NCI-H1105 (cell line): ENCODE measurements at regions not wholly inside any gene's neighbourhood (a gene's known extent, or its start where the extent isn't known, plus 50 kb on each side); places are given as distances from the start of the nearest gene placed in this dataset.
"Not testable (repeated sequence)": the region's sequence is repeated elsewhere in the genome, so short reads cannot be mapped to it uniquely, and the experiment has no call there.

Experiments
- DNase-seq: peaks from one replicate; lab custom pipeline; 2025; lab: John Stamatoyannopoulos, UW

DNA sequence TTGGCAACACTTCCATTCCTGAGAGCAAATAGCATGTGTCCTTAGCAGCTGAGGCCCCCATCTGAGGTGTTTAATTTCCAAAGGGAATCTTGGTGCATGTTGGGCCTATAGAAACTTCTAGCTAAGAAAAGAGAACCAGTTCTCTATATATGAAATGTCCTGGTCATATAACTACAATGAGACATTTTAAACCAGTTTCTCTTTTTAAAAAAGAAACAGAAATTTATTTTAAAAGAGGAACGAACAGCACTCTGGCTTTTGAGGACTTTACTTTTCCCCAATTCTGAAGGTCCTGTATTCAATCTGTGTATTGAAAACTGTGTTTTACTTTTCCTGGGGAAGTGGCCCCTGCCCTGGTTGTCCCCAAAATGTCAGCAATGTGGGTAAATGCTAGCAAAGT lies 94.0 kb upstream of the FOXN2 start:
- no peak for DNase-seq

- DNase-seq: no peak
Measured at GRCh38 chr2:48221846-48222516, 92.5 kb upstream of the FOXN2 start.

GRCh38 chr2:48227617-48228344 lies 86.7 kb upstream of the FOXN2 start:
- DNase-seq: no peak

DNA sequence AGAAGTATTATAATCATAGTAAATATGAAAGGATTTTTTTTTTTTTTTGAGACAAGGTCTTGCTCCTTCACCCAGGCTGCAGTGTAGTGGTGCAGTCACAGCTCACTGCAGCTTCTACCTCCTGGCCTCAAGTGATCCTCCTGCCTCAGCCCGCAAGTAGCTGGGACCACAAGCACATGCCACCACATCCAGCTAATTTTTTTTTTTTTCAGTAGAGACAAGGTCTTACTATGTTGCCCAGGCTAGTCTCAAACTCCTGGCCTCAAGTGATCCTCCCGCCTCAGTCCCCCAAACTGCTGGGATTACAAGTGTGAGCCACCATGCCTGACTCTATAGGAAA lies 86.2 kb upstream of the FOXN2 start:
- DNase-seq: no peak

DNA sequence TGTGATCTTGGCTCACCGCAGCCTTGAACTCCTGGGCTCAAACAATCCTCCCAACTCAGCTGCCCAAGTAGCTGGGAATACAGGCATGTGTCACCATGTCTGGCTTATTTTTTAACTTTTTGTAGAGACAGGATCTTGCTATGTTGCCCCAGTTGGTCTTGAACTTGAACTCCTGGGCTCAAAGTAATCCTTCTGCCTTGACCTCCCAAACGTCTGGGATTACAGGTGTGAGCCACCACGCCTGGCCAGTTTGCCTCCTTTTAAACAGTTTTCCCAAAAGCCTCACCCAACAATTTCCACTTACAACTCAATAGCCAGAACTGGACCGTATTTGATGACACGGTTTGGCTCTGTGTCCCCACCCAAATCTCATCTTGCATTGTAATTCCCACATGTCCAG lies 85.4 kb upstream of the FOXN2 start:
- DNase-seq: no peak

DNA sequence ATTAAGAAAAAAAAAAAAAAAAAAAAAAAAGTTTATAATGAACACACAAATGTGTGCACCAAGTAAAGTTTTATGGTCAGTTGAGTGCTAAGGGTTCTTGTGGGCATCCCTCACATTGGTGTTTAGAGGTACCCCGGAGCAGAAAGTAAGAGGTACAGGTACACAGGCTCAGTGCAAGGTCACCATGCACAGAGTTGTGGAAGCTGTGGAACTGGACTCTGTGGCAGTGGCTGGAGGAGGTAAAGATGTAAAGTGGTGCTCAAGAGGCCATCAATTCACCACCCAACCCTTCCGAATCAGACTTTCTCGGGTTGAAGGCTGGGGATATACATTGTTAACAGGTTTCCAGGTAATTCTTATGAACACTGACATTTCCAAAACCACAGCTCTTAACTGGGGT lies 83.6 kb upstream of the FOXN2 start:
- DNase-seq: no peak

GRCh38 chr2:48232351-48232750 lies 82.1 kb upstream of the FOXN2 start:
- no peak for DNase-seq

GRCh38 chr2:48233005-48233404 lies 81.5 kb upstream of the FOXN2 start:
- no peak for DNase-seq

- not testable (repeated sequence) for DNase-seq
Measured at GRCh38 chr2:48233824-48234223, 80.7 kb upstream of the FOXN2 start.

DNA sequence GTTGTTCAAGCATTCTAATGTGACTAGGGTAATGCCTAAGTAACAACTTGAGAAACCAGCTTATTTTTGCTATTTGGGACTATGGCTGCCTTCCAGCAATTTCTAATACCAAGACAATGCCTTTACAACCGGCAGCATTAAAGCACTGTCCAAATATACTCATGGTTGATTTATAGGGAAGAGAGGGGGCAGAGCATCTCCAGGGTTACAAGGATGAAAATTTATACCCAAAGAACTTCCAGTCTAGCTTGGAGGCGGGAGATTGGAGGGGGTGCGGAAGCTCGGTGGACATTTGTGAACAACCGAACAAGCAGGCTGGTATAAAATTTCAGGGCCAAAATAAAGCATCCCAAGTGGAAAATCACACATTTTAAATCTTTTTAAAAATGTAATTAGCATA lies 79.4 kb upstream of the FOXN2 start:
- no peak for DNase-seq

- DNase-seq: no peak
Measured at GRCh38 chr2:48238381-48238780, 76.1 kb upstream of the FOXN2 start.

GRCh38 chr2:48240912-48241311 lies 73.6 kb upstream of the FOXN2 start:
- no peak for DNase-seq

DNA sequence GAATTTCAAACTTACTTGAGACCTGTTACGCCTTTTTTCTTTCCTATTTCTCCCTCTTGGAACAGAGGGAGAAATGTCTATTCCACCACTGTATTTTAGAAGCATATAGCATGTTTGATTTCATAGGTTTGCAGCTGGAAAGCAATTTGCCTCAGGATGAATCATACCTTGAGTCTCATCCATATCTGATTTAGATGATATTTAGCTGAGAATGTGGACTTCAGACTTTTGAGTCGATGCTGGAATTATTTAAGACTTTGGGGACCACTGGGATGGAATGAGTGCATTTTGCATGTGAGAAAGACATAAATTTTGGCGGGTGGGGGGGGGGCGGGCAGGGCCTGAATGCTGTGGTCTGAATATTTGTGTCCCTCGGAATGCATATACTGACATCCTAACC lies 67.3 kb upstream of the FOXN2 start:
- DNase-seq: no peak

DNA sequence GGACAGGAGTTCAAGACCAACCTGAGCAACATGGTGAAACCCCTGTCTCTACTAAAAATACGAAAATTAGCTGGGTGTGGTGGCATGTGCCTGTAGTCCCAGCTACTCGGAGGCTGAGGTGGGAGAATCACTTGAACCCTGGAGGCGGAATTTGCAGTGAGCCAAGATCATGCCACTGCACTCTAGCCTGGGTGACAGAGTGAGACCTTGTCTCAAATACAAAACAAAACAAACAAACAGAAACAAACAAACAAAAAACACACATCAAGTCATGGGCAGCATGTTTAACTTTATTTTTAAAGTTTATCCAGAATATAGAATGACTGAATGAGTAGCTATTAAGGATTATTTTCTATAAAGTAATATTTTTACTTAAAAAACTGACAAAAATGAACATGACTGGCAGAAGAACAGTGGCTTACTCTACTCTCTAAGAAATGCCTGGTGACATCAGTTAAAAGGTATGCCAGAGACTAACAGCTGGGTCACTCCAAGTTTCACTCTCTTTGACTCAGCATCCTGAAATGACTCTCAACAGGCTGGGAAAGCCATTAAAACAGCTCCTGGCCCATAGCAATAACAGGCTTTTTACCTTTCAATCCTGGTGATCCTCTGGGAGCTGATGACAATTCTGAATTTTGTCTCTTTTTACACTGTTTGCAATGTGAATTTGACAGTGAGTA lies 66.1 kb upstream of the FOXN2 start:
- no peak for DNase-seq

DNA sequence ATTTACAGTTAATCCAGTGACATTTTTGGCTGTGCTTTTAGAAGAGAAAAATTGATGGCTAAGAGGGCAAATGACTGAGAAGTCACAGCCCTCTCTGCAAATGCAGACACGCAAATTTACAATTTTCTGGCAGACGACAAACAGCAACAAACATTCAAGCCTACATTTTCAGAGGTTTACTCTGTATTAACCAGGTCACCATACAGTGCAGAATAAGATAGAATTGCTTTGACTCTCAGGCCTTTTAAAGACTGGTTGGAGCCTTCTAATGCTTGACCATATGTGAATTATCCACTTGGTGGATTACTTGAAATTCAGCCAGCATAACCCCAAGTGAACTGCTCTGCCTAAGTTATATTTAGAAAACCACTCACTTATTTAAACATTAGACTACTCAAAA lies 65.5 kb upstream of the FOXN2 start:
- DNase-seq: no peak

GRCh38 chr2:48249631-48250473 lies 64.6 kb upstream of the FOXN2 start:
- no peak for DNase-seq

GRCh38 chr2:48250474-48250844 lies 64.0 kb upstream of the FOXN2 start:
- no peak for DNase-seq

- no peak for DNase-seq
Measured at GRCh38 chr2:48250943-48251342, 63.5 kb upstream of the FOXN2 start.

DNA sequence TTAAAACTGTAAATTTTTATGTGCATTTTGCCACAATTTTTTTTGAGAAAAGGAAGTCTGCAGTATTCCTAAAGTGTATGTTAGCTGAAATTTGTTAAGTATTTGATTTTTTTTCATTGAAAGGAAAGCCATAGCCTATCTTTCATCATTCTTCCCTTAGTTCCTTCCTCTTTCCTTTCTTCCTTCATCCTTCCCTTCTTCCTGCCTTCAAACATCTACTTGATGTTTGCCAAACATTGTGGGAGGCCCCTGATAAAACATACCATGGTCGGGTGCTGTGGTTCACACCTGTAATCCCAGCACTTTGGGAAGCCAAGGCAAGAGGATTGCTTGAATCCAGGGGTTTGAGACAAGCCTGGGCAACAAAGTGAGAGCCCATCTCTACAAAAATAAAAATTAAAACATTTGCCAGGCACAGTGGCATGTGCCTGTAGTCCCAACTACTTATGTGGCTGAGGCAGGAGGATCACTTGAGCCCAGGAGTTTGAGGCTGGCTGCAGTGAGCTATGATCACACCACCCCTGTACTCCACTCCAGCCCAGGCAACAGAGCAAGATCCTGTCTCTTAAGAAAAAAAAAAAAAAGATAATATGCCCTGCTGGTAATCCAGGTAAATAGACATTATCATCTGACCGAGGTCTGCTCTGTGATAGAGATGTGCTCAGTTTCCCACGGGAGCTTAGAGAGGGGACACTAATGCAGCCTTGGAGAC lies 62.9 kb upstream of the FOXN2 start:
- DNase-seq: no peak

GRCh38 chr2:48253301-48253700 lies 61.2 kb upstream of the FOXN2 start:
- DNase-seq: no peak

GRCh38 chr2:48254839-48255238 lies 59.6 kb upstream of the FOXN2 start:
- DNase-seq: no peak

DNA sequence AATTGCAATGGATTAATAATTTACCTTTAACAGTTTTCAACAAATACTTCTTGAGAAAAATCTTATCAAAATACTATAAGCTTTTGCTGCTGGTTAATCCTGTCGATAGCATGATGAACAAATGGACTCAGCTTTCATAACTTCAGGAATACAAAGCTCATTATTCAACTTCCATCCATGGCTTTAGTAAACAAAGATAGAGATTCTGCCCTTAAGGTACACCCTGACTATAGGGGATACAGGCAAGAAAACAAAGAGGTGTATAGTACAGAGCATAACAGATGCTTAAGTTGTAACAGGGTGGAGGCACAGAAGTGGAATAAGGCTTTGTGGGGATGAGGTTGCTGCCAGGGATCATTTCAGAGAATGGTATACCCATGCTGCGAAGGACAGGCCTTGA lies 57.0 kb upstream of the FOXN2 start:
- no peak for DNase-seq
